ENCODE measurements at regions not wholly inside any gene's neighbourhood (a gene's known extent, or its start where the extent isn't known, plus 50 kb on each side); places are given as distances from the start of the nearest gene placed in this dataset.

DNA sequence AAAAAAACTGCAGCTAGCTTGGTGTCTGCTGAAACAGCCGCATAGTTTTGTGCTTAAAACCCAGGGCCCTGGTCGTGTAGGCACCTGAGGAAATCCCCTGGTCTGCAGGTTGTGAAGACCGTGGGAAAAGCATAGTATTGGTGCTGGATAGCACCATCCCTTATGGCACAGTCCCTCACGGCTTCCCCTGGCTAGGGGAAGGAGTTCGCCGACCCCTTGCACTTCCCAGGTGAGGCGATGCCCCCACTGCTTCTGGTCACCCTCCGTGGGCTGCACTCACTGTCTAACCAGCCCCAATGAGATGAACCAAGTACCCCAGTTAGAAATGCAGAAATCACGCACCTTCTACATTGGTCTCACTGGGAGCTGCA is 1105.1 kb downstream of the STPG2 start:
- TF ChIP-seq CTCF (IDR thresholded peaks at IDR 0.05) (no peak), POLR2AphosphoS5 (IDR thresholded peaks at IDR 0.05; ENCODE audit: low read depth, low read length) (no peak), REST (IDR thresholded peaks at IDR 0.05; ENCODE audit: insufficient read depth in 1 of 2, low read depth in 2 of 2, low read length in 1 of 2) (no peak), SIN3A (IDR thresholded peaks at IDR 0.05; ENCODE audit: borderline replicate concordance, insufficient read depth, low read depth, low read length) (no peak), TCF7L2 (IDR thresholded peaks at IDR 0.05; ENCODE audit: low read depth, low read length) (no peak)

Measured in Panc1 (cell line).